ENCODE measurements at regions not wholly inside any gene's neighbourhood (a gene's known extent, or its start where the extent isn't known, plus 50 kb on each side); places are given as distances from the start of the nearest gene placed in this dataset.

DNA sequence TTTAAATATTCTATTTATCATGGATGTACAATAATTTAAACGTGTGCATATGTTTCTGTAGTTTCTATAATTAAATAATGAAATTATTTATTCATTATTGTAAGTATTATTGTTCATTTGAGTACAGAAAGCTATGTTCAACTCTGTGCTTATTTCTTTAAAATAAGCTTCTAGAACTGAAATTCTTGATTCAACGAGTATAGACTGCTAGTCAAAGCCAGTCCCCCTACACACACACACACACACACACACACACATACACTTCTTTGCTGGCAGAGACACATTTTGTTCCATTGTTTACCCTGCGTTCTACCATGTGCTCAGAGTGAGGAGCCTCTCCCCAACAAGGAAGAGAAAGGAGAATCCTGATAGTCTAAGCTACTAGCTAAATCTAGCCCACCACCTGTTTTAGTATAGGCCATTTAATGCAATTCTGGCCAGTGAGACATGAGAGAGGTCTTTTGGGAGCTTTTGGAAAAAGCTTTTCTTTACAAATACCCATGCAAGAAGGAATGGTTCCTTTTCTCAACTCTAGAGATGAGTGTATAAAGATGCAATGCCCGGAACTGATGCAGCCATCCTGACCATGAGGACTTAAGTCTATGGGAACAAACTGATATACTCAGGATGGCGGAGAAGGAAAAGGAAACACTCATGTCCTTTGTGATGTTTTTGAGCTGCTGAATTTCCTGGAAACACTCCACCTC is 161.4 kb downstream of the NDUFA12 start:
- Histone ChIP-seq H3K27ac (ENCODE audit: low read depth, low read length) (no peak overlapping the region), H4K20me1 (ENCODE audit: insufficient read depth) (no peaks in the 10 kb centered on the region), H3K9ac (ENCODE audit: low read length) (no peak overlapping the region), H3K79me2 (ENCODE audit: insufficient read depth, low read length) (no peaks in the 10 kb centered on the region), H2AFZ (ENCODE audit: low read depth, low read length, poor library complexity, severe bottlenecking) (no peak overlapping the region), H3K27me3 (ENCODE audit: insufficient read depth, low read length) (no peaks in the 10 kb centered on the region), H3K9me2 (ENCODE audit: insufficient read depth) (no peaks in the 10 kb centered on the region), H3K36me3 (ENCODE audit: control insufficient read depth in 1 of 2, insufficient read depth in 2 of 2, low read length in 2 of 2) (no peaks in the 10 kb centered on the region), H3K4me1 (ENCODE audit: control insufficient read depth in 1 of 2, insufficient read depth in 2 of 2, low read length in 2 of 2) (peaks cover 2 to 4% of the 10 kb centered on the region in 2 experiments; a peak in 2 of 4 replicates), H3K9me3 (ENCODE audit: control insufficient read depth in 1 of 2, insufficient read depth in 1 of 2, low read depth in 1 of 2, low read length in 2 of 2) (no peaks in the 10 kb centered on the region), H3K4me3 (replicated peaks in 1 of 2; ENCODE audit: low read depth in 1 of 2, low read length in 2 of 2) (no peak overlapping the region), H3K4me2 (ENCODE audit: low read length) (no peak overlapping the region)
- ChIA-PET CTCF (no interaction called here), RAD21 (ENCODE audit: low non-redundant PET in 1 of 2, low total read pairs in 2 of 2, uncharacterized antibody in 2 of 2, unreplicated experiment in 2 of 2) (no interaction called here), POLR2A (no interaction called here)
- no peak for DNase-seq (ENCODE audit: low read depth, low spot score)
- intact Hi-C loops (cut with micrococcal nuclease), result no loop called here
- no peak for ATAC-seq
- no TSS peak for BruUV-seq (replicated peaks)
- TF ChIP-seq, protein P1, sequence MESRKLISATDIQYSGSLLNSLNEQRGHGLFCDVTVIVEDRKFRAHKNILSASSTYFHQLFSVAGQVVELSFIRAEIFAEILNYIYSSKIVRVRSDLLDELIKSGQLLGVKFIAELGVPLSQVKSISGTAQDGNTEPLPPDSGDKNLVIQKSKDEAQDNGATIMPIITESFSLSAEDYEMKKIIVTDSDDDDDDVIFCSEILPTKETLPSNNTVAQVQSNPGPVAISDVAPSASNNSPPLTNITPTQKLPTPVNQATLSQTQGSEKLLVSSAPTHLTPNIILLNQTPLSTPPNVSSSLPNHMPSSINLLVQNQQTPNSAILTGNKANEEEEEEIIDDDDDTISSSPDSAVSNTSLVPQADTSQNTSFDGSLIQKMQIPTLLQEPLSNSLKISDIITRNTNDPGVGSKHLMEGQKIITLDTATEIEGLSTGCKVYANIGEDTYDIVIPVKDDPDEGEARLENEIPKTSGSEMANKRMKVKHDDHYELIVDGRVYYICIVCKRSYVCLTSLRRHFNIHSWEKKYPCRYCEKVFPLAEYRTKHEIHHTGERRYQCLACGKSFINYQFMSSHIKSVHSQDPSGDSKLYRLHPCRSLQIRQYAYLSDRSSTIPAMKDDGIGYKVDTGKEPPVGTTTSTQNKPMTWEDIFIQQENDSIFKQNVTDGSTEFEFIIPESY (IDR thresholded peaks at IDR 0.05; ENCODE audit: extremely low read depth, insufficient replicate concordance, low read length), result no peak
- TF ChIP-seq SIN3A (IDR thresholded peaks at IDR 0.05; ENCODE audit: low read depth), result no peak
- TF ChIP-seq ZFX (IDR thresholded peaks at IDR 0.05), result no peak
- no peak for TF ChIP-seq EGR1 (IDR thresholded peaks at IDR 0.05; ENCODE audit: low read depth)
- no peak for TF ChIP-seq SP1 (IDR thresholded peaks at IDR 0.05; ENCODE audit: low read depth)
- TF ChIP-seq EZH2phosphoT487 (IDR thresholded peaks at IDR 0.05; ENCODE audit: borderline replicate concordance), result no peak
- TF ChIP-seq EZH2 (IDR thresholded peaks at IDR 0.05), result no peak

DNA sequence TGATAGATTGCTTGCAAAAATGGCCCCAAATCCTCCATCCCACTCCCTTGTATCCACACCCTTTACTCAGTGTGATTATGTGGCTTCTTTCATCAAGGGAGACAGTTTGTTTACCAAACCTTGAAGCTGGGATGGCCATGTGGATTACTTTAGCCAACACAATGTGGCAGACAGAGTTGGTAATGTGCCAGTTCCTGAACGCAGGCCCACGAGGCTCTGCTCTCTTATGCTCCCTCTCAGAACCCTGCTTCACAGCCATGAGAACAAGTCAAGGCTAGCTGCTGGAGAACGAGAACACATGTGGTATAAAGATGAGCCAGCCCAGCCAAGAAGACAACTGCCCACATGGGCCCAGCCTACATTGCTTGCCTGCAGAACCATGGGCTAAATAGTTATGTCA is 162.3 kb downstream of the NDUFA12 start:
- intact Hi-C loops (cut with micrococcal nuclease), result no loop called here
- H2AFZ ChIP-seq (ENCODE audit: low read depth, low read length, poor library complexity, severe bottlenecking), result no peak overlapping the region
- no peaks in the 10 kb centered on the region for H3K79me2 ChIP-seq (ENCODE audit: insufficient read depth, low read length)
- no peak overlapping the region for H3K4me3 ChIP-seq (replicated peaks in 1 of 2; ENCODE audit: low read depth in 1 of 2, low read length in 2 of 2)
- H3K9me2 ChIP-seq (ENCODE audit: insufficient read depth), result no peaks in the 10 kb centered on the region
- CTCF ChIA-PET, result no interaction called here
- no peaks in the 10 kb centered on the region for H3K9me3 ChIP-seq (ENCODE audit: control insufficient read depth in 1 of 2, insufficient read depth in 1 of 2, low read depth in 1 of 2, low read length in 2 of 2)
- POLR2A ChIA-PET, result no interaction called here
- ATAC-seq (no peak), DNase-seq (ENCODE audit: low read depth, low spot score) (no peak)
- no peaks in the 10 kb centered on the region for H3K27me3 ChIP-seq (ENCODE audit: insufficient read depth, low read length)
- TF ChIP-seq CBX3 (IDR thresholded peaks at IDR 0.05; ENCODE audit: low read depth) (no peak), EZH2phosphoT487 (IDR thresholded peaks at IDR 0.05; ENCODE audit: borderline replicate concordance) (no peak), ELF1 (IDR thresholded peaks at IDR 0.05; ENCODE audit: borderline replicate concordance, low read depth) (no peak), FOSL1 (IDR thresholded peaks at IDR 0.05; ENCODE audit: low read depth) (no peak)
- TF ChIP-seq, protein P2, sequence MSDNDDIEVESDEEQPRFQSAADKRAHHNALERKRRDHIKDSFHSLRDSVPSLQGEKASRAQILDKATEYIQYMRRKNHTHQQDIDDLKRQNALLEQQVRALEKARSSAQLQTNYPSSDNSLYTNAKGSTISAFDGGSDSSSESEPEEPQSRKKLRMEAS (IDR thresholded peaks at IDR 0.05), result no peak
- BruUV-seq (replicated peaks), result no TSS peak
- H3K4me1 ChIP-seq (ENCODE audit: control insufficient read depth in 1 of 2, insufficient read depth in 2 of 2, low read length in 2 of 2), result peaks cover 2 to 8% of the 10 kb centered on the region in 2 experiments; a peak in 2 of 4 replicates
- no peaks in the 10 kb centered on the region for H3K36me3 ChIP-seq (ENCODE audit: control insufficient read depth in 1 of 2, insufficient read depth in 2 of 2, low read length in 2 of 2)
- H3K9ac ChIP-seq (ENCODE audit: low read length), result no peak overlapping the region
- no peaks in the 10 kb centered on the region for H4K20me1 ChIP-seq (ENCODE audit: insufficient read depth)
- no peak overlapping the region for H3K4me2 ChIP-seq (ENCODE audit: low read length)
- H3K27ac ChIP-seq (ENCODE audit: low read depth, low read length), result no peak overlapping the region
- RAD21 ChIA-PET (ENCODE audit: low non-redundant PET in 1 of 2, low total read pairs in 2 of 2, uncharacterized antibody in 2 of 2, unreplicated experiment in 2 of 2), result no interaction called here

Measured in HCT116 (cell line).